Prostate gland (tissue), 1 donor: ENCODE measurements at regions not wholly inside any gene's neighbourhood (a gene's known extent, or its start where the extent isn't known, plus 50 kb on each side); places are given as distances from the start of the nearest gene placed in this dataset.

ENCODE experiments used
- POLR2A ChIP-seq: fragments of 450-650 bp; IDR thresholded peaks from one replicate; pipeline ENCODE4 v1.6.1; 2016; ENCODE audit warnings: antibody characterized with exemption, mild to moderate bottlenecking
- POLR2AphosphoS5 ChIP-seq: sonication (generic); formaldehyde crosslinking; IDR thresholded peaks from one replicate; pipeline ENCODE4 v1.6.1; 2017; ENCODE audit warnings: antibody characterized with exemption

DNA sequence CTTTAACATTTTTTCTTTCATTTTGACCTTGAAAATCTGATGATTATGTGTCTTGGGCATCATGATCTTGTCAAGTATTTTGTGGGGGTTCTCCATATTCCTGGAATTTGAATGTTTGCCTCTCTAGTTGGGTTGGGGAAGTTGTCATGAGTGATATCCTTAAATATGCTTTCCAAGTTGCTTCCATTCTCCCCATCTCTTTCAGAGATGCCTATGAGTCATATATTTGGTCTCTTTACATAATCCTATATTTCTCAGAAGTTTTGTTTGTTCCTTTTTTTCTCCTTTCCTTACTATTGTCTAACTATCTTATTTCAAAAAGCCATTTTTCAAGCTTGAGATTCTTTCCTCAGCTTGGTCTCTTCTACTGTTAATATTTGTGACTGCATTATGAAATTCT is 69.0 kb upstream of the CCDC80 start:
- no peak for TF ChIP-seq POLR2A
- TF ChIP-seq POLR2AphosphoS5, result no peak
